Neural progenitor cell (in vitro differentiated cells): ENCODE measurements at regions not wholly inside any gene's neighbourhood (a gene's known extent, or its start where the extent isn't known, plus 50 kb on each side); places are given as distances from the start of the nearest gene placed in this dataset.

ENCODE experiments used
- DNase-seq: peaks from one replicate; pipeline ENCODE4 v3.0.0-alpha.2; 2016; ENCODE audit warnings: low spot score
- H2AFZ ChIP-seq: fragments of 200-600 bp; sonication (generic); replicated peaks from 2 replicates; pipeline ENCODE4 v1.6.1; 2016; ENCODE audit warnings: antibody characterized with exemption
- H3F3A ChIP-seq: fragments of 200-600 bp; sonication (generic); 2 replicates; pipeline ENCODE4 v1.6.1; 2016; ENCODE audit warnings: antibody characterized with exemption, low read depth
- H3K27ac ChIP-seq: fragments of 200-600 bp; sonication (generic); 2 replicates; pipeline ENCODE4 v1.5.1; 2016; ENCODE audit warnings: mild to moderate bottlenecking
- H3K27me3 ChIP-seq: fragments of 200-600 bp; sonication (generic); 2 replicates; pipeline ENCODE4 v1.6.1; 2016; ENCODE audit warnings: mild to moderate bottlenecking, moderate library complexity
- H3K36me3 ChIP-seq: fragments of 200-600 bp; sonication (generic); 2 replicates; pipeline ENCODE4 v1.5.1; 2016
- H3K4me1 ChIP-seq: fragments of 200-600 bp; sonication (generic); 2 replicates; pipeline ENCODE4 v1.6.1; 2016; ENCODE audit warnings: mixed run types
- H3K4me2 ChIP-seq: fragments of 200-600 bp; sonication (generic); 2 replicates; pipeline ENCODE4 v1.6.1; 2016
- H3K4me3 ChIP-seq: fragments of 200-600 bp; sonication (generic); 2 replicates; pipeline ENCODE4 v1.5.1; 2016
- H3K79me2 ChIP-seq: fragments of 200-600 bp; sonication (generic); 2 replicates; pipeline ENCODE4 v1.6.1; 2016; ENCODE audit warnings: low read depth
- H3K9ac ChIP-seq: fragments of 200-600 bp; sonication (generic); 2 replicates; pipeline ENCODE4 v1.6.1; 2016
- H3K9me3 ChIP-seq: fragments of 200-600 bp; sonication (generic); 2 replicates; pipeline ENCODE4 v1.5.1; 2016; ENCODE audit warnings: low read depth
- H4K20me1 ChIP-seq: fragments of 200-600 bp; sonication (generic); 2 replicates; pipeline ENCODE4 v1.6.1; 2016; ENCODE audit warnings: low read depth
- H3K27ac Mint-ChIP-seq: 3 replicates; pipeline ENCODE4 v1.8.0; 2021; ENCODE audit warnings: mixed read lengths
- H3K27me3 Mint-ChIP-seq: 2 replicates; pipeline ENCODE4 v1.8.0; 2022; ENCODE audit warnings: low read depth, mild to moderate bottlenecking, inconsistent platforms, moderate library complexity, mixed read lengths; ENCODE audit not compliant: insufficient read depth
- H3K36me3 Mint-ChIP-seq: 3 replicates; pipeline ENCODE4 v1.8.0; 2021; ENCODE audit warnings: mixed read lengths
- H3K4me1 Mint-ChIP-seq: 3 replicates; pipeline ENCODE4 v1.8.0; 2021; ENCODE audit warnings: mixed read lengths
- H3K4me3 Mint-ChIP-seq: 3 replicates; pipeline ENCODE4 v1.8.0; 2021; ENCODE audit warnings: mild to moderate bottlenecking, moderate library complexity, mixed read lengths
- H3K9me3 Mint-ChIP-seq: 3 replicates; pipeline ENCODE4 v1.8.0; 2020; ENCODE audit warnings: mixed read lengths
- EZH2 ChIP-seq: fragments of 200-600 bp; sonication (generic); IDR thresholded peaks from 2 replicates; pipeline ENCODE4 v1.6.1; 2017; ENCODE audit warnings: antibody characterized with exemption, mild to moderate bottlenecking, moderate library complexity
- EZH2phosphoT487 ChIP-seq: fragments of 200-600 bp; sonication (generic); IDR thresholded peaks from 2 replicates; pipeline ENCODE4 v1.6.1; 2017; ENCODE audit warnings: antibody characterized with exemption
- TF ChIP-seq, protein P1 (sequence below): fragments of 200-600 bp; sonication (generic); IDR thresholded peaks from 2 replicates; pipeline ENCODE4 v1.5.1; 2017; ENCODE audit warnings: antibody characterized with exemption, mild to moderate bottlenecking

DNA sequence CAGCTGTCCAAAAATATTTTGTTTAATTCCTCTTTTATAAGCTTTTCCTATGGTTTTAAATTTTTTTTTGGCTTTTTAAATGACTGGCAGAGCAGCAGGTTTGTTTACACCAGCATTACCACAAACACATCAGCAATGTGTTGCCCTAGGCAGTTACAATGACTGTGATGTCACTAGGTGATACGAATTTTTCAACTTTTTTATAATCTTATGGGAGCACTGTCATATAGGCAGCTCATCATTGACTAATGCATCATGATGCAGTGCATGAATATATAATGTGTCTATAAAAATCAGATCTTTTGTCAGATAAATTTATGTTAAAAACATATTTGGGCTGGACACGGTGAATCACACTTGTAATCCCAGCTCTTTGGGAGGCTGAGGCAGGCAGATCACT, 231.6 kb upstream of the SLIT2 start:
- Histone ChIP-seq H3K9me3 (no peaks in the 10 kb centered on the region), H3K27ac (no peak overlapping the region), H3K79me2 (no peaks in the 10 kb centered on the region), H4K20me1 (no peaks in the 10 kb centered on the region), H3K9ac (no peak overlapping the region), H2AFZ (no peak overlapping the region), H3K4me2 (no peak overlapping the region), H3K36me3 (no peaks in the 10 kb centered on the region), H3K4me3 (no peak overlapping the region), H3K27me3 (no peaks in the 10 kb centered on the region), H3K4me1 (no peaks in the 10 kb centered on the region), H3F3A (no peaks in the 10 kb centered on the region)
- Mint-ChIP-seq H3K4me1 (no peaks in the 10 kb centered on the region), H3K9me3 (peaks cover 8% of the 10 kb centered on the region), H3K36me3 (no peaks in the 10 kb centered on the region), H3K27me3 (no peaks in the 10 kb centered on the region), H3K27ac (no peak overlapping the region), H3K4me3 (no peak overlapping the region)
- TF ChIP-seq, protein P1, sequence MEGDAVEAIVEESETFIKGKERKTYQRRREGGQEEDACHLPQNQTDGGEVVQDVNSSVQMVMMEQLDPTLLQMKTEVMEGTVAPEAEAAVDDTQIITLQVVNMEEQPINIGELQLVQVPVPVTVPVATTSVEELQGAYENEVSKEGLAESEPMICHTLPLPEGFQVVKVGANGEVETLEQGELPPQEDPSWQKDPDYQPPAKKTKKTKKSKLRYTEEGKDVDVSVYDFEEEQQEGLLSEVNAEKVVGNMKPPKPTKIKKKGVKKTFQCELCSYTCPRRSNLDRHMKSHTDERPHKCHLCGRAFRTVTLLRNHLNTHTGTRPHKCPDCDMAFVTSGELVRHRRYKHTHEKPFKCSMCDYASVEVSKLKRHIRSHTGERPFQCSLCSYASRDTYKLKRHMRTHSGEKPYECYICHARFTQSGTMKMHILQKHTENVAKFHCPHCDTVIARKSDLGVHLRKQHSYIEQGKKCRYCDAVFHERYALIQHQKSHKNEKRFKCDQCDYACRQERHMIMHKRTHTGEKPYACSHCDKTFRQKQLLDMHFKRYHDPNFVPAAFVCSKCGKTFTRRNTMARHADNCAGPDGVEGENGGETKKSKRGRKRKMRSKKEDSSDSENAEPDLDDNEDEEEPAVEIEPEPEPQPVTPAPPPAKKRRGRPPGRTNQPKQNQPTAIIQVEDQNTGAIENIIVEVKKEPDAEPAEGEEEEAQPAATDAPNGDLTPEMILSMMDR: no peak
- no peak for TF ChIP-seq EZH2phosphoT487
- no peak for TF ChIP-seq EZH2
- DNase-seq: no peak

DNA sequence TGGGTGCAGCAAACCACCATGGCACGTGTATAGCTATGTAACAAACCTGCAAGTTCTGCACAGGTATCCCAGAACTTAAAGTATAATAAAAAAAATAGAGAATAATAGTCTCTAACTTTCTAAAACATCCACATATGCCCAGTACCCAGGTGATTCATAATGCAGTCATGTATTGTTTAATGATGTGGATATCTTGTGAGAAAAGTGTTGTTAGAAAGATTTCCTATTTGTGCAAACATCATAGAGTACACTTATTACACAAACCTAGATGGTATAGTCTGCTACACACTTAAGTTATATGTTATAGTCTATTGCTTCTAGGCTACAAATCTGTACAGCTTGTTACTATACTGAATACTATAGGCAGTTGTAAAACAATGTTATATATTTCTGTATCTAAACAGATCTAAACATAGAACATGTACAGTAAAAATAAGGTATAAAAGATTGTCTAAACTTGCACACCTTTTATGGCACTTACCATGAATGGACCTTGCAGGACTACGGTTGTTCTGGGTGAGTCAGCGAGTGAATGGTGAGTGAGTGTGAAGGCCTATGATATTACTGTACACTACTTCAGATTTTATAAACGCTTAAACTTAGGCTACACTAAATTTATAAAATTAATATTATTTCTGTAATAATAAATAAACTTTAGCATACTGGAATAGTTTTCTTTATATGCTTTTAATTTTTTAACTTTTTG, 232.2 kb upstream of the SLIT2 start:
- H3K4me1 Mint-ChIP-seq: no peaks in the 10 kb centered on the region
- Histone ChIP-seq H3K4me2 (no peak overlapping the region), H3K9me3 (no peaks in the 10 kb centered on the region), H3K9ac (no peak overlapping the region), H3F3A (no peaks in the 10 kb centered on the region), H2AFZ (no peak overlapping the region), H3K27me3 (no peaks in the 10 kb centered on the region), H3K4me1 (no peaks in the 10 kb centered on the region), H4K20me1 (no peaks in the 10 kb centered on the region), H3K27ac (no peak overlapping the region), H3K4me3 (no peak overlapping the region), H3K79me2 (no peaks in the 10 kb centered on the region), H3K36me3 (no peaks in the 10 kb centered on the region)
- peaks cover 8% of the 10 kb centered on the region for H3K9me3 Mint-ChIP-seq
- no peaks in the 10 kb centered on the region for H3K27me3 Mint-ChIP-seq
- H3K36me3 Mint-ChIP-seq: no peaks in the 10 kb centered on the region
- TF ChIP-seq, protein P1: no peak
- no peak for TF ChIP-seq EZH2
- TF ChIP-seq EZH2phosphoT487: no peak
- DNase-seq: no peak
- no peak overlapping the region for H3K4me3 Mint-ChIP-seq
- no peak overlapping the region for H3K27ac Mint-ChIP-seq

DNA sequence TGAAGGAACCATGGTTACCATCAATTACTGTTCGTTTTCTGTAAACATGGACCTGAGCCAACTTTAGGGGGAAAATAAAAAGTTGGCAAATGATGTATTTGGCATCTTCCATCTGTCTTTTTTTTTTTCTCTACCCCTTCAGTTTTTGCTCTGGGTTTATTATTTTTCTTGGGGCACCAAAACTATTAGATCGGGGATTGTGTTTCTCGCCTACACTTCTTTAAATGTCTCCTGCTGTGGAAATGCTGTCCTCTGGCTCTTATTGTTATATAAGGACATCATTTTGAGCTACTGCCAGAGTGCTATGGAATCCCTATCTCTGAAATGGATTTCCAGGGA, 234.0 kb upstream of the SLIT2 start:
- Mint-ChIP-seq H3K4me1 (no peaks in the 10 kb centered on the region), H3K27ac (no peak overlapping the region), H3K36me3 (no peaks in the 10 kb centered on the region), H3K4me3 (no peak overlapping the region), H3K27me3 (no peaks in the 10 kb centered on the region), H3K9me3 (no peaks in the 10 kb centered on the region)
- Histone ChIP-seq H3K79me2 (no peaks in the 10 kb centered on the region), H3K4me3 (no peak overlapping the region), H3K4me2 (no peak overlapping the region), H3F3A (no peaks in the 10 kb centered on the region), H4K20me1 (no peaks in the 10 kb centered on the region), H3K9ac (no peak overlapping the region), H3K27me3 (no peaks in the 10 kb centered on the region), H3K9me3 (no peaks in the 10 kb centered on the region), H3K4me1 (no peaks in the 10 kb centered on the region), H3K27ac (no peak overlapping the region), H2AFZ (no peak overlapping the region), H3K36me3 (no peaks in the 10 kb centered on the region)
- TF ChIP-seq, protein P1: no peak
- no peak for TF ChIP-seq EZH2
- no peak for DNase-seq
